ENCODE measurements at regions not wholly inside any gene's neighbourhood (a gene's known extent, or its start where the extent isn't known, plus 50 kb on each side); places are given as distances from the start of the nearest gene placed in this dataset.

GRCh38 chr5:143889986-143890385 lies 78.0 kb downstream of the HMHB1 start:
- WGBS, result 86% methylated on average over 3 of the region's 3 CpGs
- Histone ChIP-seq H3K4me1 (peaks cover 19 to 28% (median 25%) of the 10 kb centered on the region in 4 donors), H3K27ac (replicated peaks in 1 of 4) (no peak overlapping the region), H3K27me3 (no peaks in the 10 kb centered on the region), H3K9me3 (no peaks in the 10 kb centered on the region), H3K36me3 (no peaks in the 10 kb centered on the region), H3K4me3 (no peak overlapping the region)
- TF ChIP-seq CTCF (IDR thresholded peaks at IDR 0.05) (no peak), POLR2A (IDR thresholded peaks at IDR 0.05; ENCODE audit: low read depth) (no peak), POLR2AphosphoS5 (IDR thresholded peaks at IDR 0.05) (no peak), EP300 (IDR thresholded peaks at IDR 0.05) (no peak)
- intact Hi-C loops (cut with DNase I), result no loop called here
- DNase-seq (ENCODE audit: extremely low spot score), result no peak

GRCh38 chr5:143890487-143890886 lies 78.5 kb downstream of the HMHB1 start:
- intact Hi-C loops (cut with DNase I), result no loop called here
- H3K4me3 ChIP-seq, result no peak overlapping the region
- no peak for TF ChIP-seq POLR2A (IDR thresholded peaks at IDR 0.05; ENCODE audit: low read depth)
- TF ChIP-seq POLR2AphosphoS5 (IDR thresholded peaks at IDR 0.05), result no peak
- no peak for TF ChIP-seq CTCF (IDR thresholded peaks at IDR 0.05)
- no peak for TF ChIP-seq EP300 (IDR thresholded peaks at IDR 0.05)
- no peak overlapping the region for H3K27ac ChIP-seq (replicated peaks in 1 of 4)
- 61% methylated on average over 3 of the region's 3 CpGs for WGBS
- no peaks in the 10 kb centered on the region for H3K36me3 ChIP-seq
- DNase-seq (ENCODE audit: extremely low spot score), result no peak
- H3K9me3 ChIP-seq, result no peaks in the 10 kb centered on the region
- peaks cover 19 to 28% (median 25%) of the 10 kb centered on the region in 4 donors for H3K4me1 ChIP-seq
- H3K27me3 ChIP-seq, result no peaks in the 10 kb centered on the region

GRCh38 chr5:143892271-143892670 lies 80.3 kb downstream of the HMHB1 start:
- WGBS, result 47% methylated on average over 1 of the region's 1 CpG
- Histone ChIP-seq H3K27me3 (no peaks in the 10 kb centered on the region), H3K4me3 (no peak overlapping the region), H3K4me1 (peaks cover 11 to 15% (median 13%) of the 10 kb centered on the region in 4 donors), H3K27ac (replicated peaks in 1 of 4) (no peak overlapping the region), H3K9me3 (no peaks in the 10 kb centered on the region), H3K36me3 (no peaks in the 10 kb centered on the region)
- intact Hi-C loops (cut with DNase I), result no loop called here
- TF ChIP-seq CTCF (IDR thresholded peaks at IDR 0.05) (no peak), POLR2A (IDR thresholded peaks at IDR 0.05; ENCODE audit: low read depth) (no peak), POLR2AphosphoS5 (IDR thresholded peaks at IDR 0.05) (no peak), EP300 (IDR thresholded peaks at IDR 0.05) (no peak)
- no peak for DNase-seq (ENCODE audit: extremely low spot score)

- Histone ChIP-seq H3K27me3 (no peaks in the 10 kb centered on the region), H3K27ac (replicated peaks in 1 of 4) (no peak overlapping the region), H3K9me3 (no peaks in the 10 kb centered on the region), H3K4me1 (peaks cover 4 to 9% (median 7%) of the 10 kb centered on the region in 4 donors), H3K4me3 (no peak overlapping the region), H3K36me3 (no peaks in the 10 kb centered on the region)
- WGBS, result 72% methylated on average over 2 of the region's 2 CpGs
- no peak for DNase-seq (ENCODE audit: extremely low spot score)
- no peak for TF ChIP-seq POLR2AphosphoS5 (IDR thresholded peaks at IDR 0.05)
- TF ChIP-seq POLR2A (IDR thresholded peaks at IDR 0.05; ENCODE audit: low read depth), result no peak
- TF ChIP-seq EP300 (IDR thresholded peaks at IDR 0.05), result no peak
- TF ChIP-seq CTCF (IDR thresholded peaks at IDR 0.05), result no peak
- intact Hi-C loops (cut with DNase I), result no loop called here
Observed at GRCh38 chr5:143892908-143893307, 80.9 kb downstream of the HMHB1 start.

GRCh38 chr5:143893638-143894037 lies 81.7 kb downstream of the HMHB1 start:
- intact Hi-C loops (cut with DNase I), result no loop called here

More at GRCh38 chr5:143893638-143894037, 81.7 kb downstream of the HMHB1 start:
- Histone ChIP-seq H3K9me3 (no peaks in the 10 kb centered on the region), H3K27ac (replicated peaks in 1 of 4) (no peak overlapping the region), H3K4me3 (no peak overlapping the region), H3K36me3 (no peaks in the 10 kb centered on the region), H3K27me3 (no peaks in the 10 kb centered on the region), H3K4me1 (peaks cover 0 to 4% (median under 1%) of the 10 kb centered on the region in 4 donors)
- no peak for DNase-seq (ENCODE audit: extremely low spot score)
- 94% methylated on average over 2 of the region's 2 CpGs for WGBS
- TF ChIP-seq EP300 (IDR thresholded peaks at IDR 0.05) (no peak), POLR2AphosphoS5 (IDR thresholded peaks at IDR 0.05) (no peak), CTCF (IDR thresholded peaks at IDR 0.05) (no peak), POLR2A (IDR thresholded peaks at IDR 0.05; ENCODE audit: low read depth) (no peak)
